GM10266 (cell line): ENCODE measurements at regions not wholly inside any gene's neighbourhood (a gene's known extent, or its start where the extent isn't known, plus 50 kb on each side); places are given as distances from the start of the nearest gene placed in this dataset.
"Not testable (repeated sequence)": the region's sequence is repeated elsewhere in the genome, so short reads cannot be mapped to it uniquely, and the experiment has no call there.

Source experiments
- DNase-seq: peaks from one replicate; pipeline ENCODE4 v3.0.0; 2012; ENCODE audit errors: extremely low spot score
- TF ChIP-seq, protein P1 (sequence below): IDR thresholded peaks from 2 replicates; pipeline ENCODE4 v1.5.1; 2012; ENCODE audit warnings: mild to moderate bottlenecking, low read depth; ENCODE audit not compliant: control insufficient read depth, insufficient read depth; ENCODE audit errors: missing control alignments

DNA sequence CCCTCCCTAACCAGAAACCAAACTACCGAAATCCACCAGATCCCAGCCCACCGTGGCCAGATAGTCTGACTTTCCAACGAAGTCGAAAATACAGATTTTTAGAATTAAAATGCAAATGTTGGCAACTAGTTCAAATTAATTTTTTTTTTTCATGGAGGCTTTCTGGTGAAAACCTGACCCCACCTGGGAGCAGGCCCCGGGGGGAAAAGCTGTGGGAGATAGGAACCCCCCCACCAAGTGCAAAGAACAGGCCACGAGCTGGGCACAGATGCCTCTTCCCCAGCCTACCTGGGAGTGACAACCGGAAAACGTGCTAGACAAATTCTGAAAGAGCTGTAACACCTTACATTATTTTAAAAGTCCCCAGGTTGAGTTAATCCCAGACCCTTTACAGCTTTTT, 333.8 kb downstream of the PREX1 start:
- TF ChIP-seq, protein P1, sequence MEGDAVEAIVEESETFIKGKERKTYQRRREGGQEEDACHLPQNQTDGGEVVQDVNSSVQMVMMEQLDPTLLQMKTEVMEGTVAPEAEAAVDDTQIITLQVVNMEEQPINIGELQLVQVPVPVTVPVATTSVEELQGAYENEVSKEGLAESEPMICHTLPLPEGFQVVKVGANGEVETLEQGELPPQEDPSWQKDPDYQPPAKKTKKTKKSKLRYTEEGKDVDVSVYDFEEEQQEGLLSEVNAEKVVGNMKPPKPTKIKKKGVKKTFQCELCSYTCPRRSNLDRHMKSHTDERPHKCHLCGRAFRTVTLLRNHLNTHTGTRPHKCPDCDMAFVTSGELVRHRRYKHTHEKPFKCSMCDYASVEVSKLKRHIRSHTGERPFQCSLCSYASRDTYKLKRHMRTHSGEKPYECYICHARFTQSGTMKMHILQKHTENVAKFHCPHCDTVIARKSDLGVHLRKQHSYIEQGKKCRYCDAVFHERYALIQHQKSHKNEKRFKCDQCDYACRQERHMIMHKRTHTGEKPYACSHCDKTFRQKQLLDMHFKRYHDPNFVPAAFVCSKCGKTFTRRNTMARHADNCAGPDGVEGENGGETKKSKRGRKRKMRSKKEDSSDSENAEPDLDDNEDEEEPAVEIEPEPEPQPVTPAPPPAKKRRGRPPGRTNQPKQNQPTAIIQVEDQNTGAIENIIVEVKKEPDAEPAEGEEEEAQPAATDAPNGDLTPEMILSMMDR, result no peak

DNA sequence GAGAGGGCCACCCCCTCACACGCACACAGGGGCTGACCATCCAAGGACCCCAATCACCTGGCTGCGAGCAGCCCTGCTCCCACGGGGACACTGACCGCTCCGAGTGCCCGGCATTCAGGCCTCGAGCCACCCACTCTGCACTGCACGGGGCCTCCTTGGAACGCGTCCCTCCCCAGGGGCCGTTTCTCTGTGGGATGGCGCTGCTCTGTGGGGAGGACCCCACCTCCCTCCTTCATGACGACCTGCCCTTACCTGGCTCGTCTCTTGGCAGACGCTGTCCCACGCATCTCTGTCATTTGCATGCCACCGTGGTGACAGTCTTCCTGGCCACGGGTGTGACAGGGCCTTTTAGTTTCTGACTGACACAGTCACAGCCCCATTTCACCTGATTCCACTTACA, 334.5 kb downstream of the PREX1 start:
- not testable (repeated sequence) for DNase-seq

More for the DNA sequence above, 333.8 kb downstream of the PREX1 start:
- no peak for DNase-seq

DNA sequence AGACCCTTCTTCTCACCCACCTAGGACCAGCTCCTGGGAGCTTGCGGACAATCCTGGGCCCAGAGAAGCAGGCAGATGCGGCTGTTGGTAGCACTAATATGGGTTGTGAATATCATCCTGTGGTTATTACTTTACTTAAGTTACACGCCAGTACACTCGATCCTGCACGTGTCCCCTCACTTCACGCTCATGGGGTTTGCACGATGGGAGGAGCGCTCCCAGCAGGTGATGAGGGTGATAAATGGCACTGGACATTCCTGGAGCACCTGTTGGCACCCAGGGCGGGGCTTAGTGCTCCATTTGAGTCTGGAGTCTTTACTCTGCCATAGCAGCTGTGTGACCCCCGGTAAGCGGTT, 335.1 kb downstream of the PREX1 start:
- no peak for DNase-seq

DNA sequence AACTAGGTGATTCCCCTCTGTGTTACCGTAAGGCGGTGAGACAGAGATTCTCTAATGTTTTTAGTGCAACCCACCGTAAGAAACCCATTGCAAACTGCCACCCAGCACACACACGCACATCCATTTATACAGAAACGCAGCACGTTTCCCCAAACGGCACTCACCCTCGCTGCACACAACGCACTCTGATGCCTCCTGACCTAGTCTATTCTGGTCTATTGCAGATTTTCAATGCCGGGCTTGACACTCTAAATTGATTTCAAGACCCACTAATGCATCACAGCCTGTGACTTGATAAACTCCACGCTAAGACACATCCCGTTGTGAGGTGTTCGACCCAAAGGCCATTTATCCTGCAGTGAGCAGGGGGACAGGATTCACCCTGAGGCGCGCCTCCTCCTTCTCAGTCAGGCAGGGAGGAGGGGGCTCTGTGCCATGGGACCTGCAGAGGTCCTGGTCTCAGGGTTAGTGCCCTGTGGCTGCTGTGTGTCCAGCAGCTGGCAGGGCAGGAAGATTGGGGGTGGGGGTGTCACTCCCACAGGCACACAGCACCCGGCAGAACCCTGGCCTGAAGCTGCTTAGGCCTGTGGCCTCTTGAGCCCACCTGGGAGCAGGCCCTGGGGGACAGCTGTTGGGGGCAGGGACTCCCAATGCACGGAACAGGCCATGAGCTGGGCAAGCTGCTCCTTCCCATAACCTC, 335.6 kb downstream of the PREX1 start:
- no peak for DNase-seq
- TF ChIP-seq, protein P1, result no peak

More for the DNA sequence above, 335.1 kb downstream of the PREX1 start:
- TF ChIP-seq, protein P1, result no peak

DNA sequence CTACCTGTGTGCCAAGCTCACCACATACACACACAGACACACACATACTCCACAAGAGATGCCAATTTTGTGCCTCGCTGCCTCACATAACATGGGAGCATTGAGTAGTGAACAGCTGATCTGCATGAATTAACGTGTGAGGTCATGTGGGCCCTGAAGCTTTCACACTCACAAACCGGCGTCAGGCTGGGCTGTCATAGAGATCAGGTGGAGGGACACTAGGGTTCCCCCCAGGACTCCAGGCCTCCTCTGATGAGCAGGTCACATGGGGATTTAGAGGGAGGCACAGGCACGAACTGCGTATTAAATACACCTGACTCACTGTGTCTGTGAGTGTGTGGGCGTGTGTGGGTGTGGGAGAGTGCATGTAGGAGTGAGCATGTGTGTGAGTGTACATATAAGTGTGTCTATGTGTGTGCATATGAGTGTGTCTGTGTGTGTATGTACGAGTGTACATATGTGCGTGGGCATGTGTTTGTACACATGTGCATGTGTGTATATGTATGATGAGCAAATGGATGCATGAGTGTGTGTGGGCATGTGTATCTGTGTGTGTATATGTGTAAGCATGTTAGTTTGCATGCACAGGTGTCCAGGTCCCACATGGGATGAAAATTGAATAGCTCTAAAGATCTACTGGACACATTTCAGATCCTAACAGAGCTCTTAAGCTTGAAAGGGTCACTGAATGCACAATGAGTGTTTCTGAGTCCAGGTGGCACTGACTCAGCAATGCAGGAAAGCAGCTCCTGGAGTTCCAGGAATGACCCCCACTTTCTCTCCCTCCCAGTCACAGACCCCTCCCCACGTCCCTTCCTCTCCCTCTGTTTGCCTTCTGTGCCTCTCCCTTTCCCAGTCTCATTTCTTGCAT, 336.6 kb downstream of the PREX1 start:
- DNase-seq, result no peak
- TF ChIP-seq, protein P1, result no peak

DNA sequence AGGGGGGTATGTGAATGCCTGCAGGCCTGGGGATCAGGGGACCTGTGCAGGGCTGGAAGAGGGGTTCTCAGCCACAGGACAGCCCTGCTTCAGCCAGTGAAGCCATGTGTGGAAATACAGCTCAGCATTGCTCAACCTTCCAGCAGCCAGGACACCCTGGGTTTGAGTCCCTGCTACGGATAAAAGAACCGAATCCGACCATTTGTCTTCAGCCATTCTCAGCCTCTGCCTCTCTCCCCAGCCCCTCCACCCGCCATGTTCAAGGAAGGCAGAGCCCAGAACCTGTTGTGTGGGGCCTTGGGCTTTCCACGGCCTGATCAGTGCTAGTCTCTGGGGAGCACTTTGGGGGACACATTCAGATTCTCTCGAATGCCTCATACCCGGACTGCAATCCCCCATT, 337.5 kb downstream of the PREX1 start:
- DNase-seq, result not testable (repeated sequence)

DNA sequence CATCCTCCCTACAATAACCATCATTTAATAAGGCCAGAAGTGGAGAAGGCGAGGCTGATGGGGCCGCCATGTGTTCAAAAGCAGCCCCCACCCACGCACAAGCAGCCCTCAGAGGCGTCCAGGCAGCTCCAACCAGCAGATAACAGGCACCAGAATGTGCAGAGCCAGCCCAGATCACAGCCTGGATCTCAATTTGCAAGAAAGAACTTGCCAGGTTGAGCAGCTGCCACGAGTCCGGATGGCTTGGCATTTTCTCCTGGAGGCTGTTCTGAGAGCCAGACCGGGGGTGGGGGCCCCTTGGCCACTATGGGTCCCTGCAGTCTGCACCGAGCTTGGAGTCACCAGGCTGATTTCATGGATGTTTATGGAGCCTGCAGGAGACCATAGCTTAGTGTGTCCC, 338.1 kb downstream of the PREX1 start:
- TF ChIP-seq, protein P1, result no peak
- DNase-seq, result no peak

DNA sequence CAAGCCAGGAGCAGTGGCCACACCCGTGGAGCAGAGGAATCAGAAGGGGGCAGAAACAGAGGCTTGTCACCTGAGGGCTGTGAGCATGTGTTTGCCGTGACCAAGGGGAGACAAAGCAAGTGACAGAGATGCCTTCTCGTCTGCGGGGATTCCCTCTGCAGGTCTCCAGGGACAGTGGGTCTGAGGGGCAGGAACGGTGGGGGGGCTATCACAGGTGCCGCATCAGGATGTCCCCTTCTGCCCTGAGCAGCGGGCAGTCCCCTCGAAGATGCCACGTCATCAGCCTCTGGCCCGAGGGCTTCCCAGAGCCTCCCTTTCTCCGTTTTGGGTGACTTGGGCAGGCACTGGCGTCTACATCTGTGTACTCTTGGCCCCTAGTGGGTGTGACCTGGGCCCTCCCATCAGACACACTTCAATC, 338.7 kb downstream of the PREX1 start:
- TF ChIP-seq, protein P1, result no peak
- DNase-seq, result peak; percentile 39

DNA sequence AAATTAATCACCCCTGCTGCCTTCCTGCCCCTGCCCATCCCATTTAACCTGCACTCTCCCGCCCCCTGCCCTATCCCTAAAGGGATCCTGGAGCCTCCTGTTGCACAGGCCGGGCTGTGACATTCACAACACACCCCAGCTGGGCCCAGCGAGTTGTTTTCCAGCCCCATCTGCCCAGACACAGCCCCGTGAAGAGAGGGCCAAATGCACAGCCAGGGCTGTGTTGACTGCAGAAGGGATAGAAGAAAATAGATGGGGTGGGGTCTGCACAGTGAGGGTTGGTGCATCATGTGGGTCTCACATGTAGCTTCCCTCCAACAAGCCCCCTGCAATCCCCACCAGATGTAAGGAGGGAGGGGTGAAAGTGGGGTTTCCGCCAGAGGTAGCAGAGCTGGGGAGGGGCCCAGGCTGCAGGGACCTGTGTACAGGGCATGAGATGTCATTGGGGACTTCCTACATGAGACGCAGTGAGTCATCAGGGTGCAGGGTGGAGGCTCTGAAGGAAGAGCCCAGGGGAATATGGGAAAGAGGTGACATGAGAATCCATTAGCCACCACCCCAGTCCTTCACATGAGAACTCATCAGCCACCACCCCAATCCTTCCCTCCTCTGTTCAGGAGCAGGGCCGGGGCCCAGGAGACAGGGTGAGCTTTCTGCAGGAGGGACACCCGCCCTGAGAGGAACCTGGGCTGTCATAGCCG, 339.3 kb downstream of the PREX1 start:
- DNase-seq, result not testable (repeated sequence)
